Glutamatergic neuron (in vitro differentiated cells): ENCODE measurements at regions not wholly inside any gene's neighbourhood (a gene's known extent, or its start where the extent isn't known, plus 50 kb on each side); places are given as distances from the start of the nearest gene placed in this dataset.

Source experiments
- DNase-seq: peaks from one replicate; pipeline ENCODE4 v3.0.0; 2022
- H3K27ac Mint-ChIP-seq: one replicate; pipeline ENCODE4 v1.8.0; 2020; ENCODE audit warnings: mild to moderate bottlenecking, mixed read lengths, inconsistent platforms; ENCODE audit not compliant: unreplicated experiment
- H3K27me3 Mint-ChIP-seq: one replicate; pipeline ENCODE4 v1.8.0; 2020; ENCODE audit warnings: mild to moderate bottlenecking, moderate library complexity, mixed read lengths, inconsistent platforms; ENCODE audit not compliant: unreplicated experiment
- H3K36me3 Mint-ChIP-seq: one replicate; pipeline ENCODE4 v1.8.0; 2020; ENCODE audit warnings: mild to moderate bottlenecking, mixed read lengths, inconsistent platforms; ENCODE audit not compliant: unreplicated experiment
- H3K4me1 Mint-ChIP-seq: one replicate; pipeline ENCODE4 v1.8.0; 2020; ENCODE audit warnings: mild to moderate bottlenecking, low read depth, mixed read lengths, inconsistent platforms; ENCODE audit not compliant: unreplicated experiment
- H3K4me3 Mint-ChIP-seq: one replicate; pipeline ENCODE4 v1.8.0; 2020; ENCODE audit warnings: mild to moderate bottlenecking, mixed read lengths, inconsistent platforms; ENCODE audit not compliant: unreplicated experiment
- H3K9me3 Mint-ChIP-seq: one replicate; pipeline ENCODE4 v1.8.0; 2020; ENCODE audit warnings: mild to moderate bottlenecking, moderate library complexity, mixed read lengths, inconsistent platforms; ENCODE audit not compliant: unreplicated experiment
- TF ChIP-seq, protein P1 (sequence below): fragments of 200-600 bp; sonication (generic); IDR thresholded peaks from one replicate; pipeline ENCODE4 v1.5.0; 2021; ENCODE audit not compliant: partially characterized antibody, unreplicated experiment

DNA sequence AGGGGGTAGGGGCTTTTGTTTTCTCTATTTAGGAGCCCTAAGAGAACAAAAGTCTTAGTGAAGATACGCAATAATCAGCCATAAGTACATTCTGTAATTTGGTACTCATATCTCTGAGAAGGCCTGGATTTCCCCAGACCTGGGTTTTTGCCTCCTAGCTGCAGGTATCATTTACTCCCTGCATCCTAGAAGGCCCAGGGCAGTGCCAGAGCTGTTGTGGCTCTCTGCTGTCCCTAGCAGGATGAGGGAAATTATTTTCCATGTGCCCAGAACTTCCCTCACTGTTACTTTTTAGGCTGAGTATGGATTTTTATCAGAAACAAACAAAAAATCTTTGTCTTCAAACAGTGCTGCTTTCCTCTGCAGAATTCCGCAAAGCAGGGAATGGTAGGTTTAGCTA lies 192.5 kb upstream of the SYT1 start:
- peaks cover 1% of the 10 kb centered on the region for H3K9me3 Mint-ChIP-seq
- TF ChIP-seq, protein P1, sequence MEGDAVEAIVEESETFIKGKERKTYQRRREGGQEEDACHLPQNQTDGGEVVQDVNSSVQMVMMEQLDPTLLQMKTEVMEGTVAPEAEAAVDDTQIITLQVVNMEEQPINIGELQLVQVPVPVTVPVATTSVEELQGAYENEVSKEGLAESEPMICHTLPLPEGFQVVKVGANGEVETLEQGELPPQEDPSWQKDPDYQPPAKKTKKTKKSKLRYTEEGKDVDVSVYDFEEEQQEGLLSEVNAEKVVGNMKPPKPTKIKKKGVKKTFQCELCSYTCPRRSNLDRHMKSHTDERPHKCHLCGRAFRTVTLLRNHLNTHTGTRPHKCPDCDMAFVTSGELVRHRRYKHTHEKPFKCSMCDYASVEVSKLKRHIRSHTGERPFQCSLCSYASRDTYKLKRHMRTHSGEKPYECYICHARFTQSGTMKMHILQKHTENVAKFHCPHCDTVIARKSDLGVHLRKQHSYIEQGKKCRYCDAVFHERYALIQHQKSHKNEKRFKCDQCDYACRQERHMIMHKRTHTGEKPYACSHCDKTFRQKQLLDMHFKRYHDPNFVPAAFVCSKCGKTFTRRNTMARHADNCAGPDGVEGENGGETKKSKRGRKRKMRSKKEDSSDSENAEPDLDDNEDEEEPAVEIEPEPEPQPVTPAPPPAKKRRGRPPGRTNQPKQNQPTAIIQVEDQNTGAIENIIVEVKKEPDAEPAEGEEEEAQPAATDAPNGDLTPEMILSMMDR = no peak
- H3K27ac Mint-ChIP-seq = no peak overlapping the region
- peaks cover 1% of the 10 kb centered on the region for H3K27me3 Mint-ChIP-seq
- peaks cover 11% of the 10 kb centered on the region for H3K4me1 Mint-ChIP-seq
- H3K4me3 Mint-ChIP-seq = no peak overlapping the region
- H3K36me3 Mint-ChIP-seq = no peaks in the 10 kb centered on the region
- DNase-seq = no peak

DNA sequence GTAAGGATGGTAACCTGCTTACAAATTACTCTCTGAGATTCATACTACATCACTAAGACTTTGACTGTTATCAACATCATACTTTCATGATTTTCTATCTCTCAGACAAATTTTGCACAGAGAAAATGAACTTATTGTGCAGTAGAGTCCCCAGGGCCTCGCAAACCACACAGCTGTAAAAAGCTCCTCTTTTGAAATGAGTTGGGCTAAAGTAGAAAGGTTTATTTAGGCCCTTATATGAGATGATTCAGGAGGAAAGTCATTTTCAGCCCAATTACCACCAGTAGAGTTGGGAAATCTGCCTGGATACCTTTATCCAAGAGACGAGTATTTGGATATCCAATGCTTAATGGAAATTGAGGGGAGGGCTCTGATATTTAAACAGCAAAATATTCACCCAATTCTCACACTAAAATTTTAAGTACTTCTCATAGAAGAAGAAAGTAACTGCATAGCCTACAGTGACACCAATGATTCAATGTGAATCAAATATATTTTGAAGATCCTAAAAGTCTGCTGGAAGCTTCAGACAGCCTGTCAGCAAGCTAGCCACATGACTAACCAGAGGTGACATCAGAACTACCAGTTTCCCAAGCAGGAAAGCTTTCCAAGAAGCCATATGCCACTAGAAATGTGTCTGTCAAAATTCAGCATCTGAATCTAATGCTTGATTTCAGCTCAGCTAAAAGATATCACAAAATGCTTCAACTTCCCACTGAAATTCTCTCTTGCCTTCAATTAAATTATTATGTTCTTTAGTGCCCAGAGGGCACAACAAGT lies 190.1 kb upstream of the SYT1 start:
- TF ChIP-seq, protein P1 = no peak
- Mint-ChIP-seq H3K4me3 (no peak overlapping the region), H3K27me3 (no peaks in the 10 kb centered on the region), H3K27ac (no peak overlapping the region), H3K4me1 (peaks cover 11% of the 10 kb centered on the region), H3K9me3 (peaks cover 1% of the 10 kb centered on the region), H3K36me3 (no peaks in the 10 kb centered on the region)
- no peak for DNase-seq

DNA sequence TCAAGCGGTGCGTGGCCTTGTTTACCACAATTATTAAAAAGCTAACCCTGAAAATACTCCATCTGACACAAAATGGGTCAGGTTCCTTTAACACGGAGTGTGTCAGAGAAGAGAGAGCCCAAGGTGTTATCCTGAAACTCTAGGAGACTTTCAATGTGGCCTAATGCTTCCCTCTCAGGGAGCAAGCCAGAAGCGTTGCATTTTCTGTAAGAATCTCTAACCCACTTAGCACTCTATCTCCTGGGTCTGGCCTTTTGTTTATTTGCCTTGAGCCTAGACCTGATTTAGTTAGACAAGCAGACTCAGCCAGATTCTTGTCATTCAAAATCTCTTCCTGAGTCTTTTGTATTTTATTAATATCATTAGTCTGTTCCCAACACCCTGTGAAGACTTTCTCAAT lies 184.0 kb upstream of the SYT1 start:
- no peak for DNase-seq
- no peak overlapping the region for H3K4me3 Mint-ChIP-seq
- TF ChIP-seq, protein P1 = no peak
- peaks cover 1% of the 10 kb centered on the region for H3K9me3 Mint-ChIP-seq
- H3K4me1 Mint-ChIP-seq = peaks cover 5% of the 10 kb centered on the region
- H3K27ac Mint-ChIP-seq = no peak overlapping the region
- H3K36me3 Mint-ChIP-seq = no peaks in the 10 kb centered on the region
- no peaks in the 10 kb centered on the region for H3K27me3 Mint-ChIP-seq

DNA sequence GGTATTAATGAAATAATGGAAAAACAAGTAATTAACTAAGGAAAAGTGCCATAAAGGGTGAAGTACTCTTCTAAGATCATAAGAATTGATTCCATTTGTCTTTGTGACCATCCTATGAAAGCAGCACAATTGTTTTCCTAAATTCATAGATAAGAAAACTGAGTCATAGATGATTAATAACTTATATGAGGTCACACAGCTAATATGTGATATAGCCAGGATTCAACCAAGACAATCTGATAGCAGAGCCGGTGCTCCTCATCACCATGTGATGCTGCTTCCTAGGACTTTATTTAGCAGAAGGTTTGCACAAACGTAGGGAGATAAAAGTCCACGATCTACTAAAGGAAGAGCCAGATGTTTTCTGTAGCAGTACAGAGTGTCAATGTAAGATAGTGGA lies 181.5 kb upstream of the SYT1 start:
- Mint-ChIP-seq H3K4me3 (no peak overlapping the region), H3K4me1 (peaks cover 4% of the 10 kb centered on the region), H3K27ac (no peak overlapping the region), H3K36me3 (no peaks in the 10 kb centered on the region), H3K27me3 (no peaks in the 10 kb centered on the region), H3K9me3 (peaks cover 1% of the 10 kb centered on the region)
- TF ChIP-seq, protein P1 = no peak
- DNase-seq = no peak

DNA sequence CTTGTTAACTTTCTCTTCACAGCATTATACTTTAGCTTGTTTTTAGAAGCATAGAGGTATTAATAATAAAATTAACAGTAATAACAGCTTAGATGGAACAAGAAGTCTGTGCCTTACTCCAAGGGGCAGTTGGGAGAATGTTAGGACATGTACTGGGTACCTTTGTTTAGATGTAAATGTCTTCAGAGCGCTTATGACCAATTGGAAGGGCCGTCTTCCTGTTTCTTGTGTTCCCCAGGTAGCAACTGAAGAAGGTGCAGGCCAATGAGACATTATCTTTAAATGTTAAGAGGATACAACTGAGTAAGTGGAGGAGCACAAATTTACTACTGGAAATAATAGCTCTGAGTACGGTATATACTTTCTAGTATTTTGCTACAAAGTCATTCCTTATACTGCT lies 180.9 kb upstream of the SYT1 start:
- H3K27me3 Mint-ChIP-seq = no peaks in the 10 kb centered on the region
- no peak for DNase-seq
- H3K27ac Mint-ChIP-seq = no peak overlapping the region
- peaks cover 4% of the 10 kb centered on the region for H3K4me1 Mint-ChIP-seq
- peaks cover 3% of the 10 kb centered on the region for H3K9me3 Mint-ChIP-seq
- H3K4me3 Mint-ChIP-seq = no peak overlapping the region
- TF ChIP-seq, protein P1 = no peak
- H3K36me3 Mint-ChIP-seq = no peaks in the 10 kb centered on the region
